HCT116 (cell line): ENCODE measurements at regions not wholly inside any gene's neighbourhood (a gene's known extent, or its start where the extent isn't known, plus 50 kb on each side); places are given as distances from the start of the nearest gene placed in this dataset.

Source experiments
- ATAC-seq: fragments of 200-7000 bp; cut with Tn5 transposase; 2 replicates; pipeline ENCODE4 v1.9.1; 2020; ENCODE audit warnings: mild to moderate bottlenecking, moderate library complexity
- BruUV-seq: library from RNA; stranded (reverse); fragments of 400-500 nt; replicated peaks from 2 replicates; lab custom pipeline; 2021; lab: Mats Ljungman, UMichigan
- CTCF ChIA-PET: fragments of 300-600 bp; sonication (Branson Sonifier 250); formaldehyde crosslinking; loops from one replicate; lab custom pipeline; 2021; ENCODE audit warnings: antibody characterized with exemption; lab: Charles Lee
- POLR2A ChIA-PET: fragments of 300-600, 350-600 bp; sonication (Branson Sonifier 250); formaldehyde crosslinking; loops from one replicate; lab custom pipeline; 2021; ENCODE audit warnings: antibody characterized with exemption; lab: Charles Lee
- RAD21 ChIA-PET, 2 experiments: fragments of 300-600 bp; sonication (Branson Sonifier 250); formaldehyde crosslinking; loops; one replicate each; lab custom pipeline; 2023; ENCODE audit warnings: low total read pairs in 2 of 2; ENCODE audit not compliant: uncharacterized antibody in 2 of 2, unreplicated experiment in 2 of 2, low non-redundant PET in 1 of 2; lab: Charles Lee
- DNase-seq: peaks from one replicate; pipeline ENCODE4 v3.0.0-alpha.2; 2010; ENCODE audit warnings: low read depth, low spot score
- H2AFZ ChIP-seq: fragments of 200-600 bp; shearing (Covaris generic), sonication (generic); 2 replicates; pipeline ENCODE4 v1.6.1; 2017; ENCODE audit warnings: low read depth, mixed run types, mixed read lengths, antibody characterized with exemption, low read length; ENCODE audit not compliant: poor library complexity, severe bottlenecking
- H3K27ac ChIP-seq: 2 replicates; pipeline ENCODE4 v1.5.1; 2012; ENCODE audit warnings: low read depth, low read length
- H3K27me3 ChIP-seq: fragments of 200-600 bp; sonication (generic); 2 replicates; pipeline ENCODE4 v1.6.1; 2016; ENCODE audit warnings: mixed run types, low read length, mixed read lengths; ENCODE audit not compliant: insufficient read depth
- H3K36me3 ChIP-seq, 2 experiments: fragments of 200-500 bp in 1 of 2; fragments of 200-600 bp in 1 of 2; sonication (Bioruptor generic) in 1 of 2; sonication (generic) in 1 of 2; 2 replicates each; pipeline versions ENCODE4 v1.5.1 to v1.6.1; 2014 to 2016; ENCODE audit warnings: low read length in 2 of 2, inconsistent platforms in 1 of 2, mixed read lengths in 1 of 2, mixed run types in 1 of 2; ENCODE audit not compliant: insufficient read depth in 2 of 2, control insufficient read depth in 1 of 2
- H3K4me1 ChIP-seq, 2 experiments: fragments of 200-600 bp in 1 of 2; sonication (generic) in 1 of 2; 2 replicates each; pipeline versions ENCODE4 v1.5.1 to v1.6.1; 2012 to 2017; ENCODE audit warnings: low read length in 2 of 2, inconsistent platforms in 1 of 2, mild to moderate bottlenecking in 1 of 2, mixed read lengths in 1 of 2, mixed run types in 1 of 2, moderate library complexity in 1 of 2; ENCODE audit not compliant: insufficient read depth in 2 of 2, control insufficient read depth in 1 of 2
- H3K4me2 ChIP-seq: fragments of 200-600 bp; sonication (generic); 2 replicates; pipeline ENCODE4 v1.6.1; 2017; ENCODE audit warnings: mixed run types, low read length, mixed read lengths
- H3K4me3 ChIP-seq, 2 experiments: fragments of 200-600 bp in 1 of 2; sonication (generic) in 1 of 2; replicated peaks in 1 of 2; 2 replicates each; pipeline ENCODE4 v1.5.1; 2011 to 2016; ENCODE audit warnings: low read length in 2 of 2, control low read depth in 1 of 2, low read depth in 1 of 2, mild to moderate bottlenecking in 1 of 2, mixed read lengths in 1 of 2, mixed run types in 1 of 2
- H3K79me2 ChIP-seq: fragments of 200-600 bp; sonication (generic); 2 replicates; pipeline ENCODE4 v1.6.1; 2017; ENCODE audit warnings: mild to moderate bottlenecking, mixed run types, low read length, moderate library complexity, mixed read lengths; ENCODE audit not compliant: insufficient read depth
- H3K9ac ChIP-seq: fragments of 200-600 bp; sonication (generic); 2 replicates; pipeline ENCODE4 v1.6.1; 2016; ENCODE audit warnings: low read length, mixed read lengths
- H3K9me2 ChIP-seq: fragments of 200-600 bp; sonication (generic), shearing (Covaris generic); 2 replicates; pipeline ENCODE4 v1.6.1; 2017; ENCODE audit warnings: mixed run types, mild to moderate bottlenecking, moderate library complexity; ENCODE audit not compliant: insufficient read depth
- H3K9me3 ChIP-seq, 2 experiments: fragments of 200-500 bp in 1 of 2; fragments of 200-600 bp in 1 of 2; sonication (Bioruptor generic) in 1 of 2; sonication (generic) in 1 of 2; 2 replicates each; pipeline ENCODE4 v1.6.1; 2014 to 2017; ENCODE audit warnings: low read length in 2 of 2, mixed read lengths in 2 of 2, inconsistent platforms in 1 of 2, low read depth in 1 of 2, mild to moderate bottlenecking in 1 of 2, mixed run types in 1 of 2, moderate library complexity in 1 of 2; ENCODE audit not compliant: control insufficient read depth in 1 of 2, insufficient read depth in 1 of 2
- H4K20me1 ChIP-seq: fragments of 200-600 bp; sonication (generic), shearing (Covaris generic); 2 replicates; pipeline ENCODE4 v1.6.1; 2017; ENCODE audit warnings: mixed run types, mild to moderate bottlenecking, moderate library complexity; ENCODE audit not compliant: insufficient read depth
- ATF3 ChIP-seq: IDR thresholded peaks from 2 replicates; pipeline ENCODE4 v1.6.1; 2012
- CTCF ChIP-seq, 3 experiments: fragments of 200-600 bp in 1 of 3; sonication (generic) in 1 of 3; IDR thresholded peaks in 2 of 3; conservative IDR thresholded peaks in 1 of 3; 2 replicates each; pipeline ENCODE4 v1.5.1; 2012 to 2017; ENCODE audit warnings: low read depth in 2 of 3, low read length in 2 of 3, antibody characterized with exemption in 1 of 3, borderline replicate concordance in 1 of 3, control low read depth in 1 of 3, mild to moderate bottlenecking in 1 of 3, mixed read lengths in 1 of 3, mixed run types in 1 of 3, moderate library complexity in 1 of 3; ENCODE audit not compliant: insufficient read depth in 1 of 3
- EZH2 ChIP-seq: fragments of 200-600 bp; sonication (generic); IDR thresholded peaks from 2 replicates; pipeline ENCODE4 v1.6.1; 2017; ENCODE audit warnings: antibody characterized with exemption, mixed run types
- FOSL1 ChIP-seq: IDR thresholded peaks from 2 replicates; pipeline ENCODE4 v1.6.1; 2012; ENCODE audit warnings: low read depth
- MAX ChIP-seq: IDR thresholded peaks from 2 replicates; pipeline ENCODE4 v1.6.1; 2012
- POLR2AphosphoS5 ChIP-seq: IDR thresholded peaks from 2 replicates; pipeline ENCODE4 v1.6.1; 2011; ENCODE audit warnings: mild to moderate bottlenecking, low read depth, low read length, moderate library complexity
- REST ChIP-seq: IDR thresholded peaks from 2 replicates; pipeline ENCODE4 v1.6.1; 2012; ENCODE audit warnings: low read depth
- intact Hi-C: fragments of 100-400 bp; cut with micrococcal nuclease; formaldehyde crosslinking; loops from 2 replicates; pipeline ENCODE4 v1.10.0; 2022

GRCh38 chr5:71832812-71833715 lies 114.0 kb downstream of the CARTPT start:
- no peak for DNase-seq
- Histone ChIP-seq H3K79me2 (no peaks in the 10 kb centered on the region), H3K36me3 (no peaks in the 10 kb centered on the region), H3K27ac (no peak overlapping the region), H3K27me3 (no peaks in the 10 kb centered on the region), H3K4me2 (no peak overlapping the region), H3K4me3 (no peak overlapping the region), H3K9ac (no peak overlapping the region), H2AFZ (no peak overlapping the region)
- BruUV-seq, result no TSS peak
- POLR2A ChIA-PET, result no interaction called here
- intact Hi-C loops, result no loop called here
- no peak for TF ChIP-seq REST
- TF ChIP-seq EZH2, result no peak
- no peak for TF ChIP-seq POLR2AphosphoS5
- no peak for TF ChIP-seq MAX
- TF ChIP-seq FOSL1, result no peak
- TF ChIP-seq ATF3, result no peak
- no peak for TF ChIP-seq CTCF (IDR thresholded peaks at IDR 0.05 in 2 of 3, conservative IDR thresholded peaks at IDR 0.05 in 1 of 3; ENCODE audit: borderline replicate concordance in 1 of 3, insufficient read depth in 1 of 3, low read depth in 2 of 3, low read length in 2 of 3)
- TF ChIP-seq, all 23 proteins: peak for 0
- H4K20me1 ChIP-seq, result no peaks in the 10 kb centered on the region
- H3K9me3 ChIP-seq, result no peaks in the 10 kb centered on the region; a peak in 1 of 4 replicates
- peaks cover 0 to 12% of the 10 kb centered on the region in 2 experiments; a peak in 2 of 4 replicates for H3K4me1 ChIP-seq
- ChIA-PET CTCF (no interaction called here), RAD21 (no interaction called here)
- H3K9me2 ChIP-seq, result no peaks in the 10 kb centered on the region
- ATAC-seq, result no peak
